ENCODE measurements at regions not wholly inside any gene's neighbourhood (a gene's known extent, or its start where the extent isn't known, plus 50 kb on each side); places are given as distances from the start of the nearest gene placed in this dataset.

DNA sequence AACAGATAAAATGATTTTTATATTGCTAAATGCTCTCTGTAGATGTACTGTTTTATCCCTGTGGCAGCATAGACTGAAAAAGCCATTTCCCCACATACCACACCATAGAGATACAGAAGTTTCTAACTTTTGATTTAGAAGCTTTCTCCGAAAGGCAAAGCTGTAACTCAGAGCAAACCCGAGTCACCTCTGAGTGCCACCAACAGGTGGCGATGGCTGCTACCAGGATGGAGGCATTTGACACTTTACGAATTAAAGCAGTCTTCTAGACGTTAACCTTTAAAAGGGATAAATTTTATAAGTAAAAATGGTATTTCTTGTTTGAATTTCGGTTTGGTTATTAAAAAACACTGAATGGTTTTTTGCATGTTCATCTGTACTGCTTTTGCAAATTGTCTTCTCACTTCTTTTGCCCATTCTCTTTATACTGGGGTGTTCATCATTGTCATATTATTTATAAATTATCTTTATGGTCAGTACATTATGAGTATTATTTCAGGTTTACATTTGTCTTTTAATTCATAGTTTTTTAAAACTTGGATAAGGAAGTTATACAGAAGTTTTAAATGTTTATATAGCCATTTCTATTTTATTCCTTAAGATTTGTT, 201.0 kb upstream of the CEP162 start (continued):
- TF ChIP-seq E2F4 (CRISPR knock-in tag; IDR thresholded peaks at IDR 0.05; ENCODE audit: low read depth): no peak
- no peak for TF ChIP-seq BRF2 (IDR thresholded peaks at IDR 0.05; ENCODE audit: borderline replicate concordance, insufficient read depth, insufficient read length)
- no peak for TF ChIP-seq CTBP1 (IDR thresholded peaks at IDR 0.05; ENCODE audit: borderline replicate concordance)
- no peak for TF ChIP-seq ZNF699 (CRISPR knock-in tag; IDR thresholded peaks at IDR 0.05; ENCODE audit: insufficient replicate concordance)
- no peak for TF ChIP-seq CUX1 (CRISPR knock-in tag; IDR thresholded peaks at IDR 0.05)
- no peak for TF ChIP-seq ZNF766 (CRISPR knock-in tag; conservative IDR thresholded peaks at IDR 0.05)
- no peak for TF ChIP-seq ESRRA (IDR thresholded peaks at IDR 0.05; ENCODE audit: borderline replicate concordance, low read depth)
- TF ChIP-seq ZKSCAN1 (IDR thresholded peaks at IDR 0.05; ENCODE audit: low read depth, low read length): no peak
- TF ChIP-seq ATF3 (IDR thresholded peaks at IDR 0.05): no peak
- TF ChIP-seq ATF3 (CRISPR knock-in tag; conservative IDR thresholded peaks at IDR 0.05): no peak
- TF ChIP-seq ZNF696 (CRISPR knock-in tag; conservative IDR thresholded peaks at IDR 0.05): no peak
- no peak for TF ChIP-seq CREB3 (tag; conservative IDR thresholded peaks at IDR 0.05; ENCODE audit: low read depth)
- peak; percentile 86 to 90 for TF ChIP-seq RAD21 (CRISPR knock-in tag; conservative IDR thresholded peaks at IDR 0.05 in 1 of 2, IDR thresholded peaks at IDR 0.05 in 1 of 2)
- TF ChIP-seq E2F5 (CRISPR knock-in tag; IDR thresholded peaks at IDR 0.05): no peak

All from K562 (cell line).